ENCODE measurements at regions not wholly inside any gene's neighbourhood (a gene's known extent, or its start where the extent isn't known, plus 50 kb on each side); places are given as distances from the start of the nearest gene placed in this dataset.

GRCh38 chr2:224278531-224278930 lies 123.4 kb downstream of the FAM124B start:
- DNase-seq (ENCODE audit: low spot score in 2 of 2), result no peak
- Histone ChIP-seq H3K4me1 (no peaks in the 10 kb centered on the region), H3K27ac (no peak overlapping the region), H3K9me3 (no peaks in the 10 kb centered on the region), H3K27me3 (peaks cover 5% of the 10 kb centered on the region), H3K4me3 (no peak overlapping the region), H3K36me3 (no peaks in the 10 kb centered on the region)
- 47% methylated on average over 3 of the region's 3 CpGs for WGBS
- no peak for TF ChIP-seq EP300 (IDR thresholded peaks at IDR 0.05)
- TF ChIP-seq CTCF (IDR thresholded peaks at IDR 0.05), result no peak
- TF ChIP-seq POLR2AphosphoS5 (IDR thresholded peaks at IDR 0.05), result no peak
- TF ChIP-seq POLR2A (IDR thresholded peaks at IDR 0.05), result no peak

GRCh38 chr2:224276251-224276650 lies 125.7 kb downstream of the FAM124B start:
- no peaks in the 10 kb centered on the region for H3K4me1 ChIP-seq
- no peak for DNase-seq (ENCODE audit: low spot score in 2 of 2)

GRCh38 chr2:224272237-224272910 lies 129.5 kb downstream of the FAM124B start:
- Histone ChIP-seq H3K4me1 (no peaks in the 10 kb centered on the region), H3K27me3 (no peaks in the 10 kb centered on the region), H3K9me3 (no peaks in the 10 kb centered on the region), H3K36me3 (no peaks in the 10 kb centered on the region), H3K27ac (no peak overlapping the region), H3K4me3 (no peak overlapping the region)
- DNase-seq (ENCODE audit: low spot score in 2 of 2), result no peak
- WGBS, result 80% methylated on average over 6 of the region's 6 CpGs
- no peak for TF ChIP-seq EP300 (IDR thresholded peaks at IDR 0.05)
- no peak for TF ChIP-seq POLR2A (IDR thresholded peaks at IDR 0.05)
- no peak for TF ChIP-seq CTCF (IDR thresholded peaks at IDR 0.05)
- no peak for TF ChIP-seq POLR2AphosphoS5 (IDR thresholded peaks at IDR 0.05)

More at GRCh38 chr2:224276251-224276650, 125.7 kb downstream of the FAM124B start:
- Histone ChIP-seq H3K27me3 (no peaks in the 10 kb centered on the region), H3K27ac (no peak overlapping the region), H3K9me3 (no peaks in the 10 kb centered on the region), H3K4me3 (no peak overlapping the region), H3K36me3 (no peaks in the 10 kb centered on the region)
- no peak for TF ChIP-seq POLR2A (IDR thresholded peaks at IDR 0.05)
- TF ChIP-seq EP300 (IDR thresholded peaks at IDR 0.05), result no peak
- TF ChIP-seq POLR2AphosphoS5 (IDR thresholded peaks at IDR 0.05), result no peak
- no peak for TF ChIP-seq CTCF (IDR thresholded peaks at IDR 0.05)

- no peaks in the 10 kb centered on the region for H3K4me1 ChIP-seq
- no peaks in the 10 kb centered on the region for H3K9me3 ChIP-seq
Observed at GRCh38 chr2:224271617-224272236, 130.2 kb downstream of the FAM124B start.

More at GRCh38 chr2:224271617-224272236, 130.2 kb downstream of the FAM124B start:
- Histone ChIP-seq H3K4me3 (no peak overlapping the region), H3K27ac (no peak overlapping the region), H3K36me3 (no peaks in the 10 kb centered on the region), H3K27me3 (no peaks in the 10 kb centered on the region)
- 75% methylated on average over 1 of the region's 1 CpG for WGBS
- TF ChIP-seq POLR2AphosphoS5 (IDR thresholded peaks at IDR 0.05), result no peak
- no peak for TF ChIP-seq POLR2A (IDR thresholded peaks at IDR 0.05)
- no peak for TF ChIP-seq EP300 (IDR thresholded peaks at IDR 0.05)
- TF ChIP-seq CTCF (IDR thresholded peaks at IDR 0.05), result no peak
- no peak for DNase-seq (ENCODE audit: low spot score in 2 of 2)

Measured in suprapubic skin (tissue), 4 donors.